ENCODE measurements at regions not wholly inside any gene's neighbourhood (a gene's known extent, or its start where the extent isn't known, plus 50 kb on each side); places are given as distances from the start of the nearest gene placed in this dataset.

DNA sequence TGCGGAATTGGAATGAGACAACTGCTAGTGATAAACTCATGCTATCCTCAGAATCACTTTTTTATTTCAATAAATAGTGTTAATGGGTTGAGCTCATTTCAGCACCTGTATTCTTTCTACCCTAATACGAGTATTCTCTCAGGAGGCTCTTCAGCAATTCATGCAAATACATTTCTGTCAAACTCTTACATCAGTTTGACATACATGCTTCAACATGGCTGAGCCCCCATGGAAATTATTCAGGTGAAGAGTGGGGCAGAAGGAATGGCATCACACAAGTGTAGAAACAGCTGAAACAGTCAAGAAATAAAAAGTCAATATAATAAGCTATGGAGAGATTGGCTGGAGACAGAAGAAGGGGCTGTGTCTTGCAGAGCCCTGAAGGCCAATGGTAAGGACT is 77.8 kb upstream of the SNX19 start:
- no peak overlapping the region for H2AK5ac ChIP-seq (ENCODE audit: insufficient read length, low read length)
- no peak overlapping the region for H3K18ac ChIP-seq (ENCODE audit: insufficient read length, low read depth, low read length)
- no peaks in the 10 kb centered on the region for H4K20me1 ChIP-seq (ENCODE audit: control insufficient read depth, insufficient read depth, insufficient read length)
- H3K79me2 ChIP-seq (ENCODE audit: insufficient read depth, low read length): no peaks in the 10 kb centered on the region
- Mint-ChIP-seq H3K27ac (no peak overlapping the region), H3K9me3 (peaks cover 3 to 4% of the 10 kb centered on the region in 2 experiments; a peak in 2 of 5 replicates), H3K4me1 (no peaks in the 10 kb centered on the region), H3K36me3 (ENCODE audit: insufficient read depth in 1 of 3, low read depth in 3 of 3) (no peaks in the 10 kb centered on the region), H3K27me3 (ENCODE audit: low read depth) (peaks cover 8% of the 10 kb centered on the region), H3K4me3 (no peak overlapping the region)
- no peak overlapping the region for H3K23ac ChIP-seq (ENCODE audit: insufficient read length, low read depth, low read length)
- WGBS (ENCODE audit: extremely low coverage, insufficient read length, low lambda C conversion rate): no CpG with 5 or more reads among the region's 2 CpGs
- no peak overlapping the region for H3K4ac ChIP-seq (ENCODE audit: low read depth, low read length)
- no peaks in the 10 kb centered on the region for H3K79me1 ChIP-seq (ENCODE audit: insufficient read depth, low read depth, low read length, poor library complexity, severe bottlenecking)
- no peak overlapping the region for H2AFZ ChIP-seq (ENCODE audit: low read length)
- no peak overlapping the region for H3K14ac ChIP-seq (ENCODE audit: insufficient read depth, low read length)
- H3K27me3 ChIP-seq (ENCODE audit: insufficient read depth, low read length): no peaks in the 10 kb centered on the region
- H2BK5ac ChIP-seq (ENCODE audit: insufficient read length, low read length): no peak overlapping the region
- no peak overlapping the region for H3K27ac ChIP-seq (ENCODE audit: insufficient read length, low read depth, low read length)
- no peak overlapping the region for H2BK120ac ChIP-seq (ENCODE audit: low read depth, low read length, poor library complexity, severe bottlenecking)
- H2BK12ac ChIP-seq (ENCODE audit: insufficient read length, low read depth, low read length): no peak overlapping the region
- H4K8ac ChIP-seq (replicated peaks; ENCODE audit: insufficient read length, low read depth, low read length): no peak overlapping the region
- no peak overlapping the region for H2BK15ac ChIP-seq (ENCODE audit: low read depth, low read length)
- H3K9ac ChIP-seq (ENCODE audit: extremely low read depth, insufficient read length, low read length): no peak overlapping the region
- H3K23me2 ChIP-seq (ENCODE audit: insufficient read length, low read depth, low read length, poor library complexity, severe bottlenecking): no peaks in the 10 kb centered on the region
- no peak overlapping the region for H3T11ph ChIP-seq (ENCODE audit: low read length)
- no peak overlapping the region for H3K56ac ChIP-seq (ENCODE audit: insufficient read length, low read depth, low read length)
- no peaks in the 10 kb centered on the region for H3K9me3 ChIP-seq (ENCODE audit: control insufficient read depth, low read depth, low read length)
- H4K91ac ChIP-seq (ENCODE audit: insufficient read length, low read depth, low read length): no peak overlapping the region
- no peak overlapping the region for H3K4me2 ChIP-seq (ENCODE audit: insufficient read depth, insufficient read length, low read length)
- H3K4me1 ChIP-seq (ENCODE audit: insufficient read depth, low read length): no peaks in the 10 kb centered on the region
- no peak overlapping the region for H2BK20ac ChIP-seq (ENCODE audit: low read depth, low read length, poor library complexity, severe bottlenecking)
- DNase-seq: no peak
- no peak overlapping the region for H4K5ac ChIP-seq (ENCODE audit: insufficient read length, low read depth, low read length)
- TF ChIP-seq, protein P1, sequence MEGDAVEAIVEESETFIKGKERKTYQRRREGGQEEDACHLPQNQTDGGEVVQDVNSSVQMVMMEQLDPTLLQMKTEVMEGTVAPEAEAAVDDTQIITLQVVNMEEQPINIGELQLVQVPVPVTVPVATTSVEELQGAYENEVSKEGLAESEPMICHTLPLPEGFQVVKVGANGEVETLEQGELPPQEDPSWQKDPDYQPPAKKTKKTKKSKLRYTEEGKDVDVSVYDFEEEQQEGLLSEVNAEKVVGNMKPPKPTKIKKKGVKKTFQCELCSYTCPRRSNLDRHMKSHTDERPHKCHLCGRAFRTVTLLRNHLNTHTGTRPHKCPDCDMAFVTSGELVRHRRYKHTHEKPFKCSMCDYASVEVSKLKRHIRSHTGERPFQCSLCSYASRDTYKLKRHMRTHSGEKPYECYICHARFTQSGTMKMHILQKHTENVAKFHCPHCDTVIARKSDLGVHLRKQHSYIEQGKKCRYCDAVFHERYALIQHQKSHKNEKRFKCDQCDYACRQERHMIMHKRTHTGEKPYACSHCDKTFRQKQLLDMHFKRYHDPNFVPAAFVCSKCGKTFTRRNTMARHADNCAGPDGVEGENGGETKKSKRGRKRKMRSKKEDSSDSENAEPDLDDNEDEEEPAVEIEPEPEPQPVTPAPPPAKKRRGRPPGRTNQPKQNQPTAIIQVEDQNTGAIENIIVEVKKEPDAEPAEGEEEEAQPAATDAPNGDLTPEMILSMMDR (conservative IDR thresholded peaks at IDR 0.05): no peak

All from H9 (cell line).